ENCODE measurements at regions not wholly inside any gene's neighbourhood (a gene's known extent, or its start where the extent isn't known, plus 50 kb on each side); places are given as distances from the start of the nearest gene placed in this dataset.

DNA sequence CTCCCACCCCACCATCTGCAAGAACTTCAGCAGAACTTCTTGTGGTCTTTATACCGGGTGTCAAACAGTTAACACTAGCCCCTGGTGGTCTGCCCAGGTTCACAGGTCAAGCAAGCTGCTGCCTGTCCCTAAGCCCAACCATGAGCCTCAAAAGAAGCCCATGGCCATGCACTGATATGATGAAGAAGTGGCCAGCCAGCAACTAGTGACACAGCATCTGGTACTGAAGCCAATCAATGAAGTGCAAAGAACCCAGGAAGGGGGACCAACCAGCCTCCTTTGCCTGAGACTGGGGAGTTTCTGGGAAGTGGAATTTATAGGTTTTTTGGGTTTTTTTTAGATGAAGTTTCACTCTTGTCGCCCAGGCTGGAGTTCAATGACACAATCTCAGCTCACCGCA lies 127.8 kb downstream of the MAFB start:
- Histone ChIP-seq H3K27me3 (ENCODE audit: control insufficient read depth, low read length) (no peaks in the 10 kb centered on the region; the same call in 1 of the 2 replicates), H3K9me2 (replicated peaks; ENCODE audit: control insufficient read depth, low read length) (no peaks in the 10 kb centered on the region), H4K20me1 (ENCODE audit: control insufficient read depth, insufficient read depth, low read depth, low read length) (no peaks in the 10 kb centered on the region), H3K4me1 (ENCODE audit: control insufficient read depth, low read length) (no peaks in the 10 kb centered on the region), H3K27ac (ENCODE audit: low read depth, low read length) (no peak overlapping the region), H3F3A (ENCODE audit: control insufficient read depth, insufficient read depth) (no peaks in the 10 kb centered on the region), H3K4me3 (ENCODE audit: low read length) (no peak overlapping the region), H3K36me3 (ENCODE audit: control insufficient read depth, low read length) (no peaks in the 10 kb centered on the region), H3K9me3 (ENCODE audit: control insufficient read depth, insufficient read depth, low read length) (no peaks in the 10 kb centered on the region), H3K79me2 (ENCODE audit: control insufficient read depth, low read length) (no peaks in the 10 kb centered on the region), H3K4me2 (ENCODE audit: low read length) (no peak overlapping the region)
- TF ChIP-seq, protein P1, sequence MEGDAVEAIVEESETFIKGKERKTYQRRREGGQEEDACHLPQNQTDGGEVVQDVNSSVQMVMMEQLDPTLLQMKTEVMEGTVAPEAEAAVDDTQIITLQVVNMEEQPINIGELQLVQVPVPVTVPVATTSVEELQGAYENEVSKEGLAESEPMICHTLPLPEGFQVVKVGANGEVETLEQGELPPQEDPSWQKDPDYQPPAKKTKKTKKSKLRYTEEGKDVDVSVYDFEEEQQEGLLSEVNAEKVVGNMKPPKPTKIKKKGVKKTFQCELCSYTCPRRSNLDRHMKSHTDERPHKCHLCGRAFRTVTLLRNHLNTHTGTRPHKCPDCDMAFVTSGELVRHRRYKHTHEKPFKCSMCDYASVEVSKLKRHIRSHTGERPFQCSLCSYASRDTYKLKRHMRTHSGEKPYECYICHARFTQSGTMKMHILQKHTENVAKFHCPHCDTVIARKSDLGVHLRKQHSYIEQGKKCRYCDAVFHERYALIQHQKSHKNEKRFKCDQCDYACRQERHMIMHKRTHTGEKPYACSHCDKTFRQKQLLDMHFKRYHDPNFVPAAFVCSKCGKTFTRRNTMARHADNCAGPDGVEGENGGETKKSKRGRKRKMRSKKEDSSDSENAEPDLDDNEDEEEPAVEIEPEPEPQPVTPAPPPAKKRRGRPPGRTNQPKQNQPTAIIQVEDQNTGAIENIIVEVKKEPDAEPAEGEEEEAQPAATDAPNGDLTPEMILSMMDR (IDR thresholded peaks at IDR 0.05; ENCODE audit: low read depth, low read length, poor library complexity, severe bottlenecking): no peak
- TF ChIP-seq EZH2phosphoT487 (IDR thresholded peaks at IDR 0.05; ENCODE audit: borderline replicate concordance, low read length): no peak

DNA sequence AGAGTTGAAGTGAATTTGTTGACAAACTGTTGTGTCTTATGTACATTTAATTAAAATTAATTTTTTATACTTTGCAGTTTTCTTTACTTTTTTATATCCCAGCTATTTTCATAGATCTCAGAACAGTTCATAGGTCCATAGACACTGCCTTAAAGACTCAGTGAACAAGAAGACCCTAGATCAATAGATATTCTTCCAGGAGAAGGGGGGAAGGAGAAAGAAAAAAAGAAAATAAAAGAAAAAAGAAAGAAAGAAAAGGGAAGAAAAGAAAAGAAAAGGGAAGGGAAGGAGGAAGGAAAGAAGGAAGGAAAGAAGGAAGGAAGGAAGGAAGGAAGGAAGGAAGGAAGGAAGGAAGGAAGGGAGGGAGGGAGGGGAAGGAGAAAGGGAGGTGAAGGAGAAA lies 130.8 kb downstream of the MAFB start:
- Histone ChIP-seq H3K79me2 (ENCODE audit: control insufficient read depth, low read length) (no peaks in the 10 kb centered on the region), H3K9me3 (ENCODE audit: control insufficient read depth, insufficient read depth, low read length) (no peaks in the 10 kb centered on the region), H3K27ac (ENCODE audit: low read depth, low read length) (no peak overlapping the region), H3K36me3 (ENCODE audit: control insufficient read depth, low read length) (no peaks in the 10 kb centered on the region), H3K4me1 (ENCODE audit: control insufficient read depth, low read length) (no peaks in the 10 kb centered on the region), H3F3A (ENCODE audit: control insufficient read depth, insufficient read depth) (no peaks in the 10 kb centered on the region), H3K4me2 (ENCODE audit: low read length) (no peak overlapping the region), H3K27me3 (ENCODE audit: control insufficient read depth, low read length) (no peaks in the 10 kb centered on the region; the same call in none of the 2 replicates), H3K4me3 (ENCODE audit: low read length) (no peak overlapping the region), H4K20me1 (ENCODE audit: control insufficient read depth, insufficient read depth, low read depth, low read length) (no peaks in the 10 kb centered on the region), H3K9me2 (replicated peaks; ENCODE audit: control insufficient read depth, low read length) (no peaks in the 10 kb centered on the region)
- TF ChIP-seq, protein P1 (IDR thresholded peaks at IDR 0.05; ENCODE audit: low read depth, low read length, poor library complexity, severe bottlenecking): no peak
- TF ChIP-seq EZH2phosphoT487 (IDR thresholded peaks at IDR 0.05; ENCODE audit: borderline replicate concordance, low read length): no peak

DNA sequence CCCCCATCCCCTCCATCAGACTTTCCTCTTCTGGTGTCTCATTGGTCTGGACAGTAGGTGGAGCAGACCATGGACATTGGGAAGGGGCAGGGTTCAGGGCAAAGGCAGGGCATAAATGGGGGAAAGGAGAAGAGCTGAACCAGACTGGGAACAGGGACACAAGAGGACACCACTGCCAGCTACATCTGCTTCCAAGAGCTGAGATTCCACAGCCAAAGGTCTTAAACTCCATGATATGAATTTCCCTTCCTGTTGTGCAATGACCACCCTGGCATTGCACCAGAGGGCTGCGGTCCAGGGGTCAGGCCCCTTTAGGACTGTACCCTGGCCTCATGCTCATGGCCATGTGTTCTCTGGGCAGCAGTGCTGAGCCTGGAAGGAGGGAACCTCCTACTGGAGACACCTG lies 137.9 kb downstream of the MAFB start:
- no peaks in the 10 kb centered on the region; the same call in 1 of the 2 replicates for H3K27me3 ChIP-seq (ENCODE audit: control insufficient read depth, low read length)
- H3K9me2 ChIP-seq (replicated peaks; ENCODE audit: control insufficient read depth, low read length): no peaks in the 10 kb centered on the region
- no peak overlapping the region for H3K4me2 ChIP-seq (ENCODE audit: low read length)
- no peak overlapping the region for H3K27ac ChIP-seq (ENCODE audit: low read depth, low read length)
- no peaks in the 10 kb centered on the region for H3K4me1 ChIP-seq (ENCODE audit: control insufficient read depth, low read length)
- no peak for TF ChIP-seq EZH2phosphoT487 (IDR thresholded peaks at IDR 0.05; ENCODE audit: borderline replicate concordance, low read length)
- TF ChIP-seq, protein P1 (IDR thresholded peaks at IDR 0.05; ENCODE audit: low read depth, low read length, poor library complexity, severe bottlenecking): no peak
- no peaks in the 10 kb centered on the region for H3F3A ChIP-seq (ENCODE audit: control insufficient read depth, insufficient read depth)
- H3K79me2 ChIP-seq (ENCODE audit: control insufficient read depth, low read length): no peaks in the 10 kb centered on the region
- H3K36me3 ChIP-seq (ENCODE audit: control insufficient read depth, low read length): no peaks in the 10 kb centered on the region
- H3K4me3 ChIP-seq (ENCODE audit: low read length): no peak overlapping the region
- no peaks in the 10 kb centered on the region for H4K20me1 ChIP-seq (ENCODE audit: control insufficient read depth, insufficient read depth, low read depth, low read length)
- no peaks in the 10 kb centered on the region for H3K9me3 ChIP-seq (ENCODE audit: control insufficient read depth, insufficient read depth, low read length)

Measured in DOHH2 (cell line).